Activated CD4-positive, alpha-beta T cell treated with anti-CD3 and anti-CD28 coated beads for 24 hours (primary cell): ENCODE measurements at regions not wholly inside any gene's neighbourhood (a gene's known extent, or its start where the extent isn't known, plus 50 kb on each side); places are given as distances from the start of the nearest gene placed in this dataset.

Source experiments
- DNase-seq, 2 donors: peaks; one replicate each; pipeline ENCODE4 v3.0.0-alpha.2; 2020; ENCODE audit warnings: low read depth in 2 of 2

DNA sequence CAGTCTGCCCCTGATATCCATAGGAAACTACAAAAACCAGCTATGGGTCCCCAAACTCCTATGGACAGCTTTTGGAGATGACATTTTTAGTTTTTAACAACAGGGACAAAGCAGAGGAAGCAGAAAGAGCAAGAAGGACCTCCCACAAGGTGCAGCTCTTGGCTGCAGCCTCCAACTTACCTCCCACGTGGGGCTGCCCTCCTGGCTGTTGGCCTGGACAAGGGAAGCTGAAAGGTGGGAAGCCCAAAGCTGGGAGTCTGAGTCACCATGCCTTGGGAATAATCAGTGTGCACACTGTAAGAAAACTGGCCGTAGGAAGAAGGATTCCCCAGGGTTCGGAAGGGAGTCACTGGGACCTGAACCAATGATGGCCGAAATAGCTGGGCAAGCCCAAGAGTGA lies 51.8 kb upstream of the PAX1 start:
- no peak for DNase-seq

DNA sequence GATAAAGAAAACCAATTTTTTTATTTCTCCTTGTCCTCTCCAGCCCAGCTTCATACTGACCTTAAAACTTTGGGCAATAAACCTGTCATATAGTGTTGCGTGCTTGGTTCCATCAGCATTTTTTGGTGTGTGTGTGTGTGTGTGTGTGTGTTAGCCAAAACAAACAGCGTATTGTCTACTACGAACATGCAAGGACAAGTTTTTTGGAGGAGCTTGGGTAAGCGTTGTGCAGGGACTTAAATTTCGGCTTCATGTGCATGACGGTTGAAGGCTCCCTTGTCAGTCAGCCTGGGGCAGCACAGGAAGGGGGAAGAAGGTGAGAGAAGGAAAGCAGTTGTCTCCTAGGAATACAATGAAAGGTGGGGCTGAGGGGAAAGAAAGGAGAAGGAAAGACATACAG lies 62.0 kb upstream of the PAX1 start:
- DNase-seq, result no peak

DNA sequence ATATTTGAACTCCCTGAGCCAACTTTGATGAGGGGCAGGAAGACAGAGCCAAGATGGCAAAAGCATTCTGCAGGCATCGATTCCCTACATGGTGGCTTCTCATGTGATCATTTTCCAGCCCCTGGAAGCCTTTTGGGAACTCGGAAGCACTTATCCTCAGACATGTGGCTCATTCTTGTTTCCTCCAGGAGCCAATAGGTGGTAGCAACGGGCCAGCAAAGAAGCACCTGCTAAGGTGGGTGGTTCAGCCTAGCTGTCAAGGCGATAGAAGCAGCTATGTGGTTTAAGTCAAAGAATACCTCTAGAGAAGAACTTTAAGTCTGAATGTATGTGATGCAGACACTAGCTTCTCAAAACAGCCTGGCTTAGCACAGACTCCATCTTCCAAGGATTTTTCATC lies 64.9 kb upstream of the PAX1 start:
- no peak for DNase-seq

DNA sequence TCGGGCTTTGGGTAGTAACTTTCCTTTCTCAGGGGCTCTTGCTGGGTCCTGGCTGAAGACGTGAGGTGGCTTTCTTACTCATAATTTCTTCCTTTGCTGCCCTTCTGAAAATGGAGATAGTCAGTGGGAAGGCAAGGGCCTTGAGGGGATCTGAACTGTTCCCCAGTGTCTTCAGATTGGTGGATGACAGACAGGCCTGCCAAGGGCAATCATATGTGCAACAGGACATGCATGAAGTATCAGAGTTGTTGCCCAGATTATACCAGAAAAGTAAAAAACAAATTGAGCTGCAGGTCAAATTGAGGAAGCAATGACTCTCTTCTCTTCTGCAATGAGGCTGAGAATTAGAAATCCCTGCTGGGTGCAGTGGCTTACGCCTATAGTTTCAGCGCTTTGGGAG lies 71.6 kb upstream of the PAX1 start:
- no peak for DNase-seq

DNA sequence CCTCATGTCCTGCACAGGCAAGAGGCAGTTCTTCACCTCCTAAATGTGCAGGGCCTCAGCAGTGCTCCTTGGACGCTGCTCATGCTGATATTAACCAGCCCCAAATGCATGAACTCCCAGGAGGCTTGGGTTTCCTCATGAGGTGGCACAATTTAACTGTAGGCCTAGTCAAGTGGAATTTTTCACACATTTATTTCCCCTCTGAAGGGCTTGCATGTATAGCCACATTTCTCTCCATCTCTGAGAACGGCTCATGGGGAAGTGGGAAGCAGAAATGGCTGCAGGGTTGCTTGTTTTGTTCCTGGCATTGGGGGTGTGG lies 72.8 kb upstream of the PAX1 start:
- no peak for DNase-seq

DNA sequence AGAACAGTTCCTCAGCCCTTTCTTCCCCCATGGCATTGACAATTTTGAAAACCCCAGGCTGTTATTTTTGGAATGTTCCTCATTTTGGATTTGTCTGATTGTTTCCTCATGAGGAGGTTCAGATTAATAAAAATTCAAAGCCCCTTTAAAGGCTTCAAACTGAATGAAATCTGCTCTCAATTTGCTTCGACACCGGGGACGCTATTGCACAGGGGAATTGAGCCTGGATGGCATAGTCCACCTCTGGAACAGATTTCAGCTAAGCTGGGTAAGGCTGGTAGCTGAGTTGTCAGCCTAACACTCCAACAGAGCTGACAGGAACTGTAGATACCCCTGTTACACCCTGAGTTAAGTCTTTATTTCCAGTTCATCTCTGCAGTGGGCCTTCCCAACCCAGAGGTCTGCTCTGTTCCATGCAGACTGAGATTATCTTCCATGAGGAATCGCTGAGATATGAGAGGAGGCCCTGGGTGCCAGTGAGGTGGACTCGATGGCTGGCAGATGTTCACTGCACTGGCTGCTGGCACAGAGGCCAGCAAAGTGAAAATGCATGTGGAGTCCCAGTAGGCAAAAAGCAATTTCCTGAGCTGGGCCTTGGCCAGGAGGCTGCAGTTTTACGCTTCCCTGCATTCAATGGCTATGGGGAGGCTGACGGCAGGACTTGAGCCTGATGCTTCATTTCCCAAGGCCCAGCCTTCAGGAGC lies 73.3 kb upstream of the PAX1 start:
- no peak for DNase-seq

DNA sequence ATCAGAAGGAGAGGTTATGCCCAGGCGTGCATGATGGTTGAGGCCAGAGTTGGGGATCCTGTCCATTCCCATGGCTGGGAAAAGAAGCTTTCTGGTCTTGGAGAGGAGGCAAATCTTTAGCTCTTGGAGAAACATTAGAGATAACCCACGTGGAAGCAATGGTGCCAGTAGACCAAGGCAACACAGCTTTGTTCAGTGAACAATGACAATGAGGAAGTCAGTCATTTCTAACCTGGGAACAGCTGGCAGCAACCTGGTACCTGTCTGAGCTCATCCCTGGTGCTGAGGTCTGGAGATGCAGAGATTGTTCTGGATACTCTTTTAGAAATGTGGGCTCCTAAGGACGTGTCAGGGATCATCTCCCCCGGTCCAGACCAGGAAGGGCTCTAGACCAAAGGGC lies 76.7 kb upstream of the PAX1 start:
- no peak for DNase-seq

DNA sequence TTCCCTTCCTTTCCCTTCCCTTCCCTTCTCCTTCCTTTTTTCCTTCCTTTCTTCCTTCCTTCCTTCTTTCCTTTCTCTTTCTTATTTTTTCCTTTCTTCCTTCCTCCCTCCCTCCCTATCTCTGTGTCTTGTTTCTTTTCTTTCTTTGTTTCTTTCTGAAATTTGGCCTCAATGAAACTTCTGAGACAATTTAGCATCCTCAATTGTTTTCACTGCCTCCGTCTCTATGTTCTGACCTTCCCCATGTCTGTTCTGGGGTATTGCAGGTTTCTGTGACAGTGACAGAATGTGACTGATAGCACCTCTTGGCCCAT lies 81.7 kb upstream of the PAX1 start:
- no peak for DNase-seq

DNA sequence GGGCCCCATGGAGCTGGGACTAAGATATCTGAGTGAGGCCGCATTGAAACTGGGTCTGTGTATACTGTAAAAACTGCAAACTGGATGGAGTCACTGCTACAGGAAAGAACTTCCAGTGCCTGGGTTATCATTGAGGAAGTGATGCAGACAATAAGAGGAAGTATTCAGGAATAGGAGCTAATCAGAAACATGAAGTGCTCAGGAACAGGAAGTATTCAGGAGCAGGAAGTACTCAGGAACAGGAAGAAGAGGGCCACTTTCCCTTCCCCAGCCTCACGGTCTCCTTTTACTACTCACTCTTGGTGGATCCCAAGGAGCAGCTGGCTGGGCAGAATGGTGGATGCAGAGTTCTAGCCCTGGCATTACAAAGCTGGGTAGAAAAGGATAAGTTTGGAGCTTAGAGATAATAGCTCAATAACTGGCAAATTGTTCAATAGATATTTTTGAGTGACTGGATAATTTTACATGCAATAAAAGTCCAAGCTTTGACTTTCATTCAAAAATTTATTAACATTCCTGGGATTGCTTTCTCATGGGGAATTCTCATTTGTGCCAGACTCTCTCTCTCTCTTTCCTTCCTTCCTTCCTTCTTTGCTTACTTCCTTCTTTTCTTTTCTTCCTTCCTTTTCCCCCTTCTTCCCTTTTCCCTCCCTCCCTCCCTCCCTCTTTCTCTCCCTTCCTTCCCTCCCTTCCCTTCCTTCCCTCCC lies 82.2 kb upstream of the PAX1 start:
- no peak for DNase-seq

DNA sequence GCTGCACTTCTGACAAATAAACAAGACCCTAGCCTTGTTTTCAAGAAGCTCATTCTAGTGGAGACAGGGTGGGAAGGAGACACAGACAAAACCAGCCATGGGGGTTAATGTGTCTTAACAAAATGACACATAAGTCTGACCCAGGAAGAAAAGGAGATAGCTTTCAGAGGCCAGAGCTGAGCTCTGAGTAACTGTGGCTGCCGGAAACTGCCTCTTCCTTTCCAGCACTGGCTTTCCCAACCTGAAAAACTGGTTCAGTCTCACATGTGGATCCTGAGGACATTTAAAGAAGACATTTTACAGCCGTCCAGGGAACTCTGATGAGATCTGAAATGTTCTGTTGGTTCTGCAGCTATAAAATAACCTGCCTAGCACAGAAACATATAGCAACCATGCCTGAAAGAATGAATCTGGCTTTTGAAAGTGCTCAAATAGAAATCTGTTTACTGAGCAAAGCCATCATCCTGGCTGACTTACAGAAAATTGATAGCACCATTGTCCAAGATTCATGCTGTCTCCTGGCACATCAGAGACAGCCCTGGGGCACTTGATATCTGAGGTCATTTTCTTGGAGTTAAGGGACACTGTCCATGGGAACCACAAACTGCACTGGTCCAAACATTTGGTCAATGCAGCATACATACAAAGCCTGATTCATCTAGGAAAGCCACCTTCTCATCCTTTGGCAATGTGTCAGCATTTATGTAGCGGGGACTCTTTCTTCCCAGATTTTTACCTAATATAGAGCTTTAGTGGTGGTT lies 83.2 kb upstream of the PAX1 start:
- DNase-seq, result no peak

DNA sequence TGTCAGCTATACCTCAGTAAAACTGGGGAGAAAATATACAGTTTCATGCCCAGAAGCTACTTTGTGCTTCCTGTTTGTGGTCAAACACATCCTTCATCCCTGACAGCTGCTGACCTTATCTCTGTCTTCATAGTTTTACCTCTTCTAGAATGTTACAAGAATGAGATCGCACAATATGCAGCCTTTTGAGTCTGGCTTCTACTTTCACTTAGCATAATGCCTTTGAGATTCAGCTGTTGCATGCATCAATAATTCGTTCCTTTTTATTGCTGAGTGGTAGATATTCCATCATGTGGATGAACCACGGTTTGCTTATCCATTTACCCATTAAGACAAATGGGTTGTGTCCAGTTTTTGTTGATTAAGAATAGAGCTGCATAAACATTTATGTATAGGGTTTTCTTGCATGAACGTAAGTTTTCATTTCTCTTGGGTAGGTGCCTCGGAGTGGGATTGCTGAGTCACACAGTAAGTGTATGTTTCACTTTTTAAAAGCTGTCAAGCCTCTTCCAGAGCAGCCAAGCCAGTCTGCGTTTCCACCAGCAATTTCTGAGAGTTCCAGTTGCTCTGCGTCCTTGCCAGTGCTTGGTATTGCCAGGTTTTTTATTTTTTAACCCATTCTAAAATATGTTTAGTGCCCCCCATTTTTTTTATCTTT lies 86.6 kb upstream of the PAX1 start:
- no peak for DNase-seq

DNA sequence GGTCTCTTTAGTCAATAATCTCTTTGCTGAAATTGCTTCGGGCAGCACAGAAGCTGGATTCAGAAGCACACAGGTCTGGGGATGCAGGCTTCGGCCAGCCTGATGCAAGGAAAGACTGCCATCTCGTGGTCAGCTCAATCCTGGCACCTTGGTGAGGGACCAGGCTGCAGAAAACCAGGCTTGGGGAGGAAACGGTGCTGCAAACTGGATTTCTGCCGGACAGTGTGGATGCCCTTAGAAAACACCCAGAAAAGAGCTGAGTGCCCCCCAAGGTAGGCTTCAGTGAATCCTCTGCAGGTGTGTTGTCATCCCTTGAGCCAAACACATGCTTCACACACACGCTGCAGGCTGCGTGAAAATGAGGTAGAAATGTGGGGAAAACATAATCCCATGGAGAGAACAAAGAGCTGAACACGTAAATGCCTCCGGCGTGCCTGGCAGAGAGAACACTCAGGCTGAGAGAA lies 89.8 kb upstream of the PAX1 start:
- peak; percentile 1 to 37 for DNase-seq

DNA sequence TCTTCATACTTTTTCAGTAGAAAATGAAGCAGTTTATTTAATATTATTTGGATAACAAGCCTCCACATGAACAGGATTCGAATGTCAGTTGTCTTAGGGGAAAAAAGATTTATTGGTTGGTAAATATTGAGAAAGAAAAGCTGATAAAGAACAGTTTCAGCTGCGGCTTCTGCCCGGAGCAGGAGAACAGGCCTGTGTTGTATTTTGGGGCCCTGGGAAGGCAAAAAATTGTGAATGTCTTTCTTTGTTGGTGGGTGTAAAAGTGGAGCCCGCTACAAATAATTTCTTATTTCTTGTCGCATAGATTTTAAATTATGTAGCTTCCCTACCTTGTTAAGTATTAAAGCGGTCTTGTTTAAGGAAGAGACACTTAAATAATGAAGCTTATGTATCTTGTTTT lies 90.5 kb upstream of the PAX1 start:
- no peak for DNase-seq

DNA sequence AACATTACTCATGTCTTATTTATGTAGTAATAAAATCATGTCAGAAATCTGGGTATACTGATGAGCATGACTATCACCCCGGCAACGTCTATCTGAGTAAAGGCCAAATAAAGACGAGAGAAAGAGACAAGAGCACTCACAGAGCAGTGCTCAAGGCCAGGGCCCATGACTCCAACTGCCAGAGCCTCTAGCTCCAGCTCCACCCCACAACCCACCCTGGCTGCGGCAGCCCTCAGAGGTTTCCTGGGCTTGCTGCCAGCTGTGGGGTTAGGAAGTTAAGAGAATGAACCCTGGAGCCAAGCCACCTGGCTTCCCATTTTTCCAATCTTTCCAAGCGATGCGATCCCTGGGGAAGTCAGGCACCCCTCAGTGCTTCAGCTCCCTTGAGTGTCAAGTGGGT lies 92.0 kb upstream of the PAX1 start:
- DNase-seq, result no peak

DNA sequence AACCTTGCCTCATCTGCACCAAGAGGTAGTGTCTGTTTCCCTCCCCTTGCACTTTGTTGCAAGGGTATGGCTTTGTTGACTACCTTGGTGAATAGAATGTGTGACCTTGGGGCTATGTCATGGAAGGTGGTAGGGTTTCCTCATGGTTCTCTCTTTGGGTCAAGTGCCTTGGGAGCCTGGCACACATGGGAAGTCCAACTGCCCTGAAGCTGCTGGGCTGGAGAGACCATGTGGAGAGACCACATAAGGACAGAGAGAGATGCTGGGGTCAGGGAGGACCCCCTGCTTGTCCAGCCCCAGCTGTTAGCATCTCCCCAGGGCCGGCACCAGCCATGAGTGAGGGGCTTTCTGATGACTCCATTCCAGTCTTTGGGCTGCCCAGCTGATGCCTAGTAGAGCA lies 95.5 kb upstream of the PAX1 start:
- no peak for DNase-seq

DNA sequence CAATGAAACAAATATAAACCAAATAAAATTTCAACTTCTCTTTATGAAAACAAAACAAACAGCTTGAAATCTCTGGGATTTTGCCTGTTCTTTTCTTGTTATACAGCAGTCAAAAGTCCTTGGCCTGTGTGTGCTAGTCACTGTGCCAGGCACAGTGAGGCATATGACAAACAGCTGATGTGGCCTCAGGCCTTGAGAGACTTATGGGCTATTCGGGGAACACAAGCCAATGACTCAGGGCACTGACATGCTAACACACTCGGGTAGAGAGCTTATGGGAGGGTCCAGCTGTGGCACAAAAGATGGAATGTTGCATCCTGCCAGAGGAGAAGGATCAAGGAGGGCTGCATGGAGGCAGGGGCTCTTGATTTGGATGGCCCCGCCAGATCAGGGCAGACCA lies 95.4 kb upstream of the NKX2-2 start:
- DNase-seq, result no peak

DNA sequence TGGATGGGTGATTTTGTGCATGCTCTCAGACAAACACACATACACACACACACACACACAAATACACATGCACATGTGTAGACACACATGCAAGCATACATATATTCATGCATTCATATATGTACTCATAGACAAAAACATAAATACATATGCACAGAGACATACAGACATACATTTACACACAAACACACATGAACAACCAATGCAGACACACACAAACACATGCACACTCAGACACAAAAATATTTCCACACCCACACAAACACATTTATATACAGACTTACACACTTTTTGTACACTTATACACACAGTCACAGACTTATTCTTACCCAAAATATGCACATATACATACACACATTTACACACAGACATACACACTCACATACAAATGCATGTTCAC lies 94.9 kb upstream of the NKX2-2 start:
- no peak for DNase-seq

DNA sequence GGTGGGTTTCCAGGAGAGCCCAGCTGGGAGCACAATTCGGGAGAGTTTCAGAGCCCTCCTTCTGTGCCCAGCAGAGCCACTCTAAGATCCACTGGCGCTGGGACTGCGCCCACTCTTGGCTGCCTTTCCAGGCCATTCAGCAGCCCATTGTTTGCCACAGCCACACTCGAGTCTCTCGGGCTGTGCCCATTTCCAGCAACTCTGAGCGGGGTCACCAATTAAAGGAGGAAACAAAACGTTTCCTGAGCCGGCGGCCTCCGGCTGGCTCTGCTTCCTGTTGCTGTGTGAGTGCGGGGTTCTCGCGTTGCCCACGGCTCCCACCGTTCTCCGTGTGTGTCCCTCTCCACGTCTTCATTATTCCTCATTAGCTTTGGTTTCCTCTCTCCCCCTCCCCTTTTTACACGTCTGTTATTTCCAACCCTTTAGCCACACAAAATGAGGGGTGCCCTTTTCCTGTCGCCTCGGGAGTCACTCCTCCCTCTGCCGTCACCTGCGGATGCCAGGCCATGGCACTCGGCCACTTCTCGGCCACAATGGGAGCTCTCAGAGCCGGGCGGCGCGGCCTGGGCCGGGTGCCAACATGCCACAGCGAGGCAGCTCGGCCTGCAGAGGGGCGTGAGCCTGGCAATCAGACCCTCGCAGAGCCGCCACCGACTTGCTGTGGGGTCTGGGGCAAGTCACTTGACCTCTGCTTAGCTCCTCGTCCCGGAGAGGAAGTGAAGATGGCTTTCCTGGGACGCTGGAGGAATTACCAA lies 94.3 kb upstream of the NKX2-2 start:
- DNase-seq, result no peak

DNA sequence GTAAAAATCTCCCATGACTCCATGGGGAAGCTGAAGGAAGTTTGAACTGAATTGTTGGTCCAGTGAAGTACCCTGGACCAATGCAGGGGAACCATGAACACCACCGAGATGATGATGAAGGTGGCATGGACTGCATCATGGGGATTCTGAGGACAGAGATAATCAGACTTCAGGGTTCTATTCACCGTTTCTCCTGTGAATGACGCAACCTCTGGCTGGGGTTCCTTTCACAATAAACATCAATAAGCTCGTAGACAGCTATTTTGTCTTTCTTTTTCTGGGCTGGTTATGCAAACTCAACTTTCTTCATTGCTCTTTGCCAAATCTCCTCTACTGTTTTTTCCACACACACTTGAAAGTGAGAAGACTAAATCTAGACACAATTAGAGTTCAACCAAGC lies 87.9 kb upstream of the NKX2-2 start:
- DNase-seq, result no peak

DNA sequence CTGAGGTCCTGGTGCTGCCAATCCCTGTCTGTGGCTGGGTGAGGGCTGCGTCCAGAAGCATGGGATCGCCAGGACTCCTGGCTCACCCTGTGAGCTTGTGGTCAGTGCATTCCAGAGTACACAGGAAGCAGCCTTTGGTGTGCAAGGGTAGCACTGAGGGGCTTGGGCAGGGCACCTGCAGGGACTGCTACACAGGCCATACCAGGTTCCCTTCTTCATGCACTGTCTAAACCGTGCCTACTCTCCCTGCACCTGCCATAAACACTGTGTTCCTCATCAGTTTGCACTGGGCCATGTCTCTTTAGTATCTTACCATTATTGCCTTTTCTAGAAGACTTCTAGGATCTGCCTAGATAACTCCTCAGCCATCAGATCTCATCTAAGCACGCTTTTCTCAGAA lies 72.8 kb upstream of the NKX2-2 start:
- no peak for DNase-seq

DNA sequence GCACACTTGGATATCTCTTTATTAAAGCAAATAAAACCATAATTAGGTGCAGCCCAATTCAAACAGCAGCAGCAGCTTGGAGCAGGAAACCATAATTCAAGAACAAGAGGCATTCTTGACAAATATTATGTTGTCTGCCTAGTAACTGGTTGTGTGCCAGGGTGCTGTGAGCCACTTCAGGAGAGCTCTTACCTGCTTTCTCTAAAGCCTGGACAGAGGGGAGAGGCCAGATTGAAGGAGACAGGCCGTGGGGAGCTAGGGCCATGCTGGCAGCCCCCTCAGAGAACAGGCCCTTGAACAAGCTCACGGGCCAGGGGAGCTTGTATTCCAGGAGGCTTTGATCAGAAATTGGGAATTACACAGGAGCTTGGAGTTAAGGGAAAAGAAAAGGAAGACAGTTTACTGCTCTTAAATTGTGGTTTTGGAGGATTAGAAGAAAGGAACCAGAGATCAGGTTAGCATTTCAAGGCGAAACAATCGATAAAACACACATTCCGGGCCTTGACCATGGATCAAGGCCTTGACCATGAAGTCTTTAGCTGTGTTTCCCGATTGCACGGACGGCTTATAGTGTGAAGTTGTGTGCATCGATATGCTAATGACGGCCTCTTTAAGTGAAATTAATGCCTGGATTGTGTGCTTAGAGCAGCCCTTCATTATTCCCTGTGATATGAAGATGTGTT lies 69.8 kb upstream of the NKX2-2 start:
- DNase-seq, result no peak

DNA sequence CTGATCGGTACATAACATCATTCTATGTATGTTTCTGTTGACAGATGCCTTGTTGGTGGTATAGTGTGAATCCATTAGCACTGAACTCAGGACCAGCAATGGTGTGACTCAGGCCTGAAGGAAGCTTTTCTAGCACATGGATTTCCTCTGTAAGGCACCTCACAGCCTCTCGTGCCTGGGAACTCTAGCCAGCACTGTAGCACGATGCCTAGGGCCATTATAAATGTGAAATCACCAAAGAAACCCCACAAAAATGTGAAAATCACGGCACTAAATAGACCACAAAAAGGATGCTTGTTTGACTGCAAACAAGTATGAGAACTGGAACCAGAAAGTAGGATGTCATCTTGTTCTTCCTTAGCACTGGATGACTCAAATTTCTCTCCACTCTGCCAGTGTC lies 63.7 kb upstream of the NKX2-2 start:
- no peak for DNase-seq
